ENCODE measurements at regions not wholly inside any gene's neighbourhood (a gene's known extent, or its start where the extent isn't known, plus 50 kb on each side); places are given as distances from the start of the nearest gene placed in this dataset.

DNA sequence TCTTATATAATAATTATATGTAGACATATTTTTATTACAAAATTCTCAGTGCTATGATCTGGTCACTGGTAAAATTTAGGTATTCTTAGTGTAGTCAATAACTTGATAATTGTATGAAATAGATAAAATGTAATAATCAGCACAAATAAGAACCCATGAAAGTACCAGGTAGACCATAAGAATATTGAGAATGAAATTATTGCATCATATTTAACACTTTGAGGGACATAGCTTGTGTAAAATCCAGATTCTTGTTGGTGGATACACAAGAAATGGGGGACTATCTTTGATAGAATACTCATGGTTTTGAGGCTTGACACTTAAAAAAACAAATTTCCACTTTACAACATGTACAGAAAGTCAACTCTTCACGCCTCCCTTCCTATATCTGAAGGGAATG is 898.8 kb upstream of the DDX18 start:
- Histone ChIP-seq H3K27me3 (ENCODE audit: insufficient read depth, low read length, poor library complexity) (no peaks in the 10 kb centered on the region), H3K9ac (ENCODE audit: low read depth, low read length) (no peak overlapping the region), H3K79me2 (ENCODE audit: insufficient read depth, low read length) (no peaks in the 10 kb centered on the region), H3K9me3 (ENCODE audit: insufficient read depth, low read length, severe bottlenecking) (no peaks in the 10 kb centered on the region), H3K36me3 (ENCODE audit: insufficient read depth, low read length) (no peaks in the 10 kb centered on the region), H4K20me1 (ENCODE audit: insufficient read depth, low read length) (no peaks in the 10 kb centered on the region), H3K4me2 (ENCODE audit: insufficient read depth, low read length) (no peak overlapping the region), H3K4me1 (ENCODE audit: insufficient read depth, low read length) (no peaks in the 10 kb centered on the region), H3K4me3 (ENCODE audit: low read depth in 1 of 2, low read length in 2 of 2) (no peak overlapping the region), H2AFZ (ENCODE audit: low read depth, low read length) (no peak overlapping the region), H3K27ac (ENCODE audit: low read length) (no peak overlapping the region)
- TF ChIP-seq EZH2 (IDR thresholded peaks at IDR 0.05; ENCODE audit: borderline replicate concordance, low read depth, low read length, severe bottlenecking), result no peak
- TF ChIP-seq, protein P1, sequence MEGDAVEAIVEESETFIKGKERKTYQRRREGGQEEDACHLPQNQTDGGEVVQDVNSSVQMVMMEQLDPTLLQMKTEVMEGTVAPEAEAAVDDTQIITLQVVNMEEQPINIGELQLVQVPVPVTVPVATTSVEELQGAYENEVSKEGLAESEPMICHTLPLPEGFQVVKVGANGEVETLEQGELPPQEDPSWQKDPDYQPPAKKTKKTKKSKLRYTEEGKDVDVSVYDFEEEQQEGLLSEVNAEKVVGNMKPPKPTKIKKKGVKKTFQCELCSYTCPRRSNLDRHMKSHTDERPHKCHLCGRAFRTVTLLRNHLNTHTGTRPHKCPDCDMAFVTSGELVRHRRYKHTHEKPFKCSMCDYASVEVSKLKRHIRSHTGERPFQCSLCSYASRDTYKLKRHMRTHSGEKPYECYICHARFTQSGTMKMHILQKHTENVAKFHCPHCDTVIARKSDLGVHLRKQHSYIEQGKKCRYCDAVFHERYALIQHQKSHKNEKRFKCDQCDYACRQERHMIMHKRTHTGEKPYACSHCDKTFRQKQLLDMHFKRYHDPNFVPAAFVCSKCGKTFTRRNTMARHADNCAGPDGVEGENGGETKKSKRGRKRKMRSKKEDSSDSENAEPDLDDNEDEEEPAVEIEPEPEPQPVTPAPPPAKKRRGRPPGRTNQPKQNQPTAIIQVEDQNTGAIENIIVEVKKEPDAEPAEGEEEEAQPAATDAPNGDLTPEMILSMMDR (IDR thresholded peaks at IDR 0.05; ENCODE audit: borderline replicate concordance, extremely low read depth, low read length, poor library complexity, severe bottlenecking), result no peak
- DNase-seq (no peak), ATAC-seq (ENCODE audit: insufficient read depth, low read depth) (no peak)

DNA sequence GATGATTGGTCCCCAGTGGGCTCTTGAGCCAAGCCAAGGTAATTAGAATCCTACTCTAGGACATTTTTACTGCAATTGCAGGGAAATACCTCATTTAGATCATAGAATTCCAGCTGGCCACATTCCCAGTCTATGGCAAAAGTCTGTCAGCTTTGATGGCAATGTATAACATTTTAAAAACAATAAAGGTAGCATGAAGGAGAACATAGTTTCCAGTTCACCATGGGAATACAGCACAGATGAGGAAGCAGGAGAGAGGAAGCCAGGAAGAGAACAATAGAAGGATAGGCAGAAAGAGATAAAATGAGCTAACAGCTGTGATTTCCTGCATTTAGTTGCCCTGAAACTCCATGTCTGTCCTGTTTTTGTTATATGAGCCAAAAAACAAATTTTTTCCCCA is 897.3 kb upstream of the DDX18 start:
- Histone ChIP-seq H3K27ac (ENCODE audit: low read length) (no peak overlapping the region), H3K36me3 (ENCODE audit: insufficient read depth, low read length) (no peaks in the 10 kb centered on the region), H3K4me3 (ENCODE audit: low read depth in 1 of 2, low read length in 2 of 2) (no peak overlapping the region), H3K27me3 (ENCODE audit: insufficient read depth, low read length, poor library complexity) (no peaks in the 10 kb centered on the region), H3K4me1 (ENCODE audit: insufficient read depth, low read length) (no peaks in the 10 kb centered on the region), H3K79me2 (ENCODE audit: insufficient read depth, low read length) (no peaks in the 10 kb centered on the region), H4K20me1 (ENCODE audit: insufficient read depth, low read length) (no peaks in the 10 kb centered on the region), H3K9me3 (ENCODE audit: insufficient read depth, low read length, severe bottlenecking) (no peaks in the 10 kb centered on the region), H3K9ac (ENCODE audit: low read depth, low read length) (no peak overlapping the region), H3K4me2 (ENCODE audit: insufficient read depth, low read length) (no peak overlapping the region), H2AFZ (ENCODE audit: low read depth, low read length) (no peak overlapping the region)
- ATAC-seq (ENCODE audit: insufficient read depth, low read depth) (no peak), DNase-seq (no peak)
- no peak for TF ChIP-seq EZH2 (IDR thresholded peaks at IDR 0.05; ENCODE audit: borderline replicate concordance, low read depth, low read length, severe bottlenecking)
- TF ChIP-seq, protein P1 (IDR thresholded peaks at IDR 0.05; ENCODE audit: borderline replicate concordance, extremely low read depth, low read length, poor library complexity, severe bottlenecking), result no peak

DNA sequence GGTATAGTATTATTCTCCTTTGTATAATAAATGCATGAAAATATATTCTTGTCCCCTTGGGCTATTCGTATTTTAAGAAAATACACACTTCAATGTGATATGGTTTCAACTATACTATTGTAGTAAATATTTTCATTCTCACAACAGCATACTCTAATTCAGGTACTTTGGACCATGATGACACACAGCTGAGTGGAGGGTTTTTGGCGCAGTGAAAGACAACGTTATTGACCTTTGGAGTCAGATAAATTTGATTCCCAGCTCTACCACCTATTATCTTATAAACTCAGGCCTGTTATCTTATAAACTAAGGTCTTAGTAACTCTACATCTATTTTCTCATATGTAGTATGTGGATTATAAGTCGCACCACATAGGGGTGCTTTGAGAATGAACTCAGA is 895.9 kb upstream of the DDX18 start:
- no peak overlapping the region for H3K4me2 ChIP-seq (ENCODE audit: insufficient read depth, low read length)
- H3K9ac ChIP-seq (ENCODE audit: low read depth, low read length), result no peak overlapping the region
- TF ChIP-seq, protein P1 (IDR thresholded peaks at IDR 0.05; ENCODE audit: borderline replicate concordance, extremely low read depth, low read length, poor library complexity, severe bottlenecking), result no peak
- TF ChIP-seq EZH2 (IDR thresholded peaks at IDR 0.05; ENCODE audit: borderline replicate concordance, low read depth, low read length, severe bottlenecking), result no peak
- H3K4me1 ChIP-seq (ENCODE audit: insufficient read depth, low read length), result no peaks in the 10 kb centered on the region
- H3K79me2 ChIP-seq (ENCODE audit: insufficient read depth, low read length), result no peaks in the 10 kb centered on the region
- H3K27ac ChIP-seq (ENCODE audit: low read length), result no peak overlapping the region
- no peak overlapping the region for H2AFZ ChIP-seq (ENCODE audit: low read depth, low read length)
- no peaks in the 10 kb centered on the region for H4K20me1 ChIP-seq (ENCODE audit: insufficient read depth, low read length)
- H3K4me3 ChIP-seq (ENCODE audit: low read depth in 1 of 2, low read length in 2 of 2), result no peak overlapping the region
- H3K36me3 ChIP-seq (ENCODE audit: insufficient read depth, low read length), result no peaks in the 10 kb centered on the region
- no peak for ATAC-seq (ENCODE audit: insufficient read depth, low read depth)
- DNase-seq, result no peak
- H3K27me3 ChIP-seq (ENCODE audit: insufficient read depth, low read length, poor library complexity), result no peaks in the 10 kb centered on the region
- H3K9me3 ChIP-seq (ENCODE audit: insufficient read depth, low read length, severe bottlenecking), result no peaks in the 10 kb centered on the region

DNA sequence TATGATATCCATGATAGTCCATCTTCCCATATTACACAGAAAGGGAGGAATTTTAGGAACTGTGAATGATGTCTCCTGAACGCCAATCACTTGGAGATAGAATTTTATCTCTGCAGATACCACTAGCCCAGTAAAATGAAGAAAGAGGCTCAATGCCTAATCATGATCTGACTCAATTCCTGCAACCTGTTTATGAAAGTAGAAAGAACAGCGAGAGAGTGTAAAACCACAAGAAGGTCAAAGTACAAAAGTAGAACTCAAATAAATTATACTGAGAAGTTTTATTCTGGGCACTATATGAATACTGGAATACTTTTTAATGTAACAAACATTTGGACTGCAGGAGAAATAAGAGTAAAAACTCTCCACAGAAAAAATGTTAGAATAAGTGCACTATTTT is 892.1 kb upstream of the DDX18 start:
- Histone ChIP-seq H3K9ac (ENCODE audit: low read depth, low read length) (no peak overlapping the region), H3K27me3 (ENCODE audit: insufficient read depth, low read length, poor library complexity) (no peaks in the 10 kb centered on the region), H3K4me2 (ENCODE audit: insufficient read depth, low read length) (no peak overlapping the region), H3K9me3 (ENCODE audit: insufficient read depth, low read length, severe bottlenecking) (no peaks in the 10 kb centered on the region), H3K36me3 (ENCODE audit: insufficient read depth, low read length) (no peaks in the 10 kb centered on the region), H3K4me3 (ENCODE audit: low read depth in 1 of 2, low read length in 2 of 2) (no peak overlapping the region), H3K4me1 (ENCODE audit: insufficient read depth, low read length) (no peaks in the 10 kb centered on the region), H3K27ac (ENCODE audit: low read length) (no peak overlapping the region), H4K20me1 (ENCODE audit: insufficient read depth, low read length) (no peaks in the 10 kb centered on the region), H2AFZ (ENCODE audit: low read depth, low read length) (no peak overlapping the region), H3K79me2 (ENCODE audit: insufficient read depth, low read length) (no peaks in the 10 kb centered on the region)
- TF ChIP-seq, protein P1 (IDR thresholded peaks at IDR 0.05; ENCODE audit: borderline replicate concordance, extremely low read depth, low read length, poor library complexity, severe bottlenecking), result no peak
- no peak for TF ChIP-seq EZH2 (IDR thresholded peaks at IDR 0.05; ENCODE audit: borderline replicate concordance, low read depth, low read length, severe bottlenecking)
- DNase-seq, result no peak
- no peak for ATAC-seq (ENCODE audit: insufficient read depth, low read depth)

All from DND-41 (cell line).